GF-D8 (cell line): ENCODE measurements at regions not wholly inside any gene's neighbourhood (a gene's known extent, or its start where the extent isn't known, plus 50 kb on each side); places are given as distances from the start of the nearest gene placed in this dataset.

Experiments
- DNase-seq: peaks from one replicate; lab custom pipeline; 2025; lab: John Stamatoyannopoulos, UW

- no peak for DNase-seq
Measured at GRCh38 chr14:101370593-101371569, 190.4 kb upstream of the DIO3 start.

GRCh38 chr14:101371799-101372793, 189.2 kb upstream of the DIO3 start:
- DNase-seq = no peak

- DNase-seq = no peak
Measured at GRCh38 chr14:101372894-101373620, 188.2 kb upstream of the DIO3 start.

GRCh38 chr14:101373690-101374295, 187.5 kb upstream of the DIO3 start:
- no peak for DNase-seq

GRCh38 chr14:101374373-101375338, 186.6 kb upstream of the DIO3 start:
- DNase-seq = no peak

GRCh38 chr14:101377069-101377468, 184.2 kb upstream of the DIO3 start:
- DNase-seq = no peak

GRCh38 chr14:101379842-101380241, 181.5 kb upstream of the DIO3 start:
- no peak for DNase-seq

GRCh38 chr14:101380512-101380911, 180.8 kb upstream of the DIO3 start:
- no peak for DNase-seq

- no peak for DNase-seq
Measured at GRCh38 chr14:101380940-101381339, 180.4 kb upstream of the DIO3 start.

GRCh38 chr14:101383737-101384338, 177.5 kb upstream of the DIO3 start:
- DNase-seq = no peak

GRCh38 chr14:101394374-101394773, 166.9 kb upstream of the DIO3 start:
- no peak for DNase-seq

GRCh38 chr14:101395779-101396178, 165.5 kb upstream of the DIO3 start:
- no peak for DNase-seq

GRCh38 chr14:101397206-101397605, 164.1 kb upstream of the DIO3 start:
- DNase-seq = no peak

- no peak for DNase-seq
Measured at GRCh38 chr14:101398011-101398410, 163.3 kb upstream of the DIO3 start.

GRCh38 chr14:101399737-101400517, 161.4 kb upstream of the DIO3 start:
- no peak for DNase-seq

- DNase-seq = no peak
Measured at GRCh38 chr14:101400830-101401229, 160.5 kb upstream of the DIO3 start.

- no peak for DNase-seq
Measured at GRCh38 chr14:101402936-101403660, 158.2 kb upstream of the DIO3 start.

- no peak for DNase-seq
Measured at GRCh38 chr14:101404426-101405170, 156.7 kb upstream of the DIO3 start.
